GM23248 (cell line): ENCODE measurements at regions not wholly inside any gene's neighbourhood (a gene's known extent, or its start where the extent isn't known, plus 50 kb on each side); places are given as distances from the start of the nearest gene placed in this dataset.

ENCODE experiments used
- DNase-seq: peaks from one replicate; pipeline ENCODE4 v3.0.0-alpha.2; 2015
- H2AFZ ChIP-seq: fragments of 200-600 bp; sonication (generic); 2 replicates; pipeline ENCODE4 v1.6.1; 2016; ENCODE audit warnings: antibody characterized with exemption
- H3F3A ChIP-seq: fragments of 200-600 bp; sonication (generic); 2 replicates; pipeline ENCODE4 v1.6.1; 2016; ENCODE audit warnings: mild to moderate bottlenecking, antibody characterized with exemption, mixed run types; ENCODE audit not compliant: insufficient read depth
- H3K27ac ChIP-seq: fragments of 200-600 bp; sonication (generic); 2 replicates; pipeline ENCODE4 v1.5.1; 2016; ENCODE audit warnings: mild to moderate bottlenecking
- H3K27me3 ChIP-seq: fragments of 200-600 bp; sonication (generic); replicated peaks from 2 replicates; pipeline ENCODE4 v1.6.1; 2016; ENCODE audit warnings: mild to moderate bottlenecking; ENCODE audit not compliant: insufficient read depth
- H3K36me3 ChIP-seq: fragments of 200-600 bp; sonication (generic); 2 replicates; pipeline ENCODE4 v1.6.1; 2016; ENCODE audit warnings: low read depth, mild to moderate bottlenecking
- H3K4me1 ChIP-seq: fragments of 200-600 bp; sonication (generic); 2 replicates; pipeline ENCODE4 v1.6.1; 2016; ENCODE audit warnings: mild to moderate bottlenecking; ENCODE audit not compliant: insufficient read depth
- H3K4me2 ChIP-seq: fragments of 200-600 bp; sonication (generic); one replicate; pipeline ENCODE4 v1.6.1; 2016; ENCODE audit warnings: mild to moderate bottlenecking; ENCODE audit not compliant: unreplicated experiment
- H3K4me3 ChIP-seq: fragments of 200-600 bp; sonication (generic); 2 replicates; pipeline ENCODE4 v1.5.1; 2016; ENCODE audit warnings: mild to moderate bottlenecking
- H3K79me2 ChIP-seq: fragments of 200-600 bp; sonication (generic); 2 replicates; pipeline ENCODE4 v1.6.1; 2016; ENCODE audit warnings: mild to moderate bottlenecking; ENCODE audit not compliant: insufficient read depth
- H3K9ac ChIP-seq: fragments of 200-600 bp; sonication (generic); 2 replicates; pipeline ENCODE4 v1.6.1; 2016; ENCODE audit warnings: mild to moderate bottlenecking
- H3K9me2 ChIP-seq: fragments of 200-600 bp; sonication (generic); 2 replicates; pipeline ENCODE4 v1.6.1; 2016; ENCODE audit warnings: mixed run types, mild to moderate bottlenecking, moderate library complexity; ENCODE audit not compliant: insufficient read depth
- H3K9me3 ChIP-seq: fragments of 200-600 bp; sonication (generic); one replicate; pipeline ENCODE4 v1.6.1; 2017; ENCODE audit warnings: low read depth
- H4K20me1 ChIP-seq: fragments of 200-600 bp; sonication (generic); 2 replicates; pipeline ENCODE4 v1.6.0; 2016; ENCODE audit not compliant: insufficient read depth
- EZH2 ChIP-seq: fragments of 200-600 bp; sonication (generic); IDR thresholded peaks from 2 replicates; pipeline ENCODE4 v1.6.1; 2018; ENCODE audit warnings: antibody characterized with exemption, mild to moderate bottlenecking; ENCODE audit not compliant: insufficient read depth, poor library complexity, severe bottlenecking
- EZH2phosphoT487 ChIP-seq: fragments of 200-600 bp; sonication (generic); IDR thresholded peaks from 2 replicates; pipeline ENCODE4 v1.6.1; 2018; ENCODE audit warnings: antibody characterized with exemption, moderate library complexity, mild to moderate bottlenecking, low read depth; ENCODE audit not compliant: insufficient read depth
- WGBS, 2 experiments: methylation state at CpG; one replicate each; pipeline ENCODE4 v1.1.6; 2015 to 2017; ENCODE audit warnings: low lambda C conversion rate in 2 of 2, low coverage in 1 of 2; ENCODE audit errors: missing lambda C conversion rate in 2 of 2; 5-methylcytosine and 5-hydroxymethylcytosine counted together
- in situ Hi-C: fragments of 300-500 bp; cut with MboI; formaldehyde crosslinking; loops from 2 replicates; pipeline ENCODE4 v1.15.0; 2020

DNA sequence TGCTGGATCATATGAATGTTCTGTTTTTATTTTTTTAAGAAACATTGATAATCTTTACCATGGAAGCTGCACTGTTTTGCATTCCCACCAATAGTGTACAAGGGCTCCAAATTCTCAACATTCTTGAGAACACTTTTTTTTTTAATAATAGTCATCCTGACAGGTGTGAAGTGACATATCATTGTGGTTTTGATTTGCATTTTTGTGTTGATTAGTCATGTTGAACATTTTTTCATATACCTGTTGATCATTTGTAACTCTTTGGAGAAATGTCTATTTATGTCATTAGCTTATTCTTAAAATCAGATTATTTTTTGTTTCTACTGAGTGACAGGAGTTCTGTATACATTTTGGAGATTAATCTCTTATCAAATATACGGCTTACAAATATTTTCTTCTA is 408.5 kb downstream of the GLUD2 start:
- Histone ChIP-seq H3K27ac (no peak overlapping the region), H3K9me3 (no peaks in the 10 kb centered on the region), H4K20me1 (no peaks in the 10 kb centered on the region), H3K27me3 (no peaks in the 10 kb centered on the region), H2AFZ (no peak overlapping the region), H3K9me2 (no peaks in the 10 kb centered on the region), H3K4me1 (no peaks in the 10 kb centered on the region), H3K4me3 (no peak overlapping the region), H3K9ac (no peak overlapping the region), H3K36me3 (no peaks in the 10 kb centered on the region), H3K79me2 (no peaks in the 10 kb centered on the region), H3K4me2 (no peak overlapping the region), H3F3A (no peaks in the 10 kb centered on the region)
- in situ Hi-C loops, result no loop called here
- TF ChIP-seq EZH2phosphoT487 (no peak), EZH2 (no peak)
- WGBS, 2 experiments, result 0 to 19% methylated on average over 1 of the region's 1 CpG
- no peak for DNase-seq

DNA sequence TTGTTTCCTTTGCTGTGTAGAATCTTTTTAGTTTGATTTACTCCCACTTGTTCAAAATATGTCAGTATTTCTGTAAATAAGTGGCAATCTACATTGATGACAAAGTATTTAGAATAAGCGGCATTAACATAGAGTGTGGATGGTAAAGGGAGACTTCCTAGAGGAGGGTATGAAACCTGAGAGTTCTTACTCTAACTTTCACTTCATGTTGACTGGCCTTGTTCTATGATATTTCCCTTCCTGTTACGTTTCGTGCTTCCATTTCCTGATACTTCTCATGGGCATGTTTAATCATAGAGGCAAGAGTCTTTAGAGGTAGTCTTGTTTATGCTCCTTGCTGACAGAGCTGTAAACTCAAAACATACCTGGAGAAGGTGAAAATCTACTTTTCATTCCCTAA is 408.9 kb downstream of the GLUD2 start:
- Histone ChIP-seq H3K27ac (no peak overlapping the region), H3K4me1 (no peaks in the 10 kb centered on the region), H3K9me2 (no peaks in the 10 kb centered on the region), H3K79me2 (no peaks in the 10 kb centered on the region), H3K4me3 (no peak overlapping the region), H2AFZ (no peak overlapping the region), H3K27me3 (no peaks in the 10 kb centered on the region), H3F3A (no peaks in the 10 kb centered on the region), H3K9ac (no peak overlapping the region), H4K20me1 (no peaks in the 10 kb centered on the region), H3K36me3 (no peaks in the 10 kb centered on the region), H3K4me2 (no peak overlapping the region), H3K9me3 (no peaks in the 10 kb centered on the region)
- WGBS, 2 experiments, result 25 to 31% methylated on average over 3 of the region's 3 CpGs
- in situ Hi-C loops, result no loop called here
- TF ChIP-seq EZH2 (no peak), EZH2phosphoT487 (no peak)
- no peak for DNase-seq

DNA sequence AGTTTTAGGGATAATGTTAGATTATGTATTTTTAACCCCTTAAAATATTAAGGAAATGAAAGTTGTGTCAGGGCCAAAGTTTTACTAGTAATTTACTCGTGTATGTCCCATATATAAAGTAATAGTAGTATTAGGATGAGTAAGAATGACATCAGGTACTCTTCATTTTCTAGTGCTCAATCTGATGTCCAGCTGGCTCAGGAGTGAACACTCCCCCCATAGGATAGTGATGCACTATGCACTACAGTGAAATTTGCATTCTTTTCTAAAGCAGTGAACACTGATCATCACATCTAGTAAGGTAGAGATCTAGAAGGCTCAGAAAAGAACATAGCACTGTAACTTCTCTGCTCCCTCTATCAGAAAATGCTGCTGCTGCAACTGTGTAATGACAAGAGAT is 409.7 kb downstream of the GLUD2 start:
- Histone ChIP-seq H3K4me2 (no peak overlapping the region), H3K79me2 (no peaks in the 10 kb centered on the region), H3F3A (no peaks in the 10 kb centered on the region), H3K9ac (no peak overlapping the region), H3K4me1 (no peaks in the 10 kb centered on the region), H3K9me2 (no peaks in the 10 kb centered on the region), H3K4me3 (no peak overlapping the region), H3K9me3 (no peaks in the 10 kb centered on the region), H3K36me3 (no peaks in the 10 kb centered on the region), H4K20me1 (no peaks in the 10 kb centered on the region), H3K27me3 (no peaks in the 10 kb centered on the region), H2AFZ (no peak overlapping the region), H3K27ac (no peak overlapping the region)
- no peak for DNase-seq
- no peak for TF ChIP-seq EZH2
- no peak for TF ChIP-seq EZH2phosphoT487
- in situ Hi-C loops, result no loop called here
- 9 to 22% methylated on average over 1 of the region's 1 CpG for WGBS, 2 experiments

GRCh38 chrX:121479406-121479805 is 432.0 kb downstream of the GLUD2 start:
- H4K20me1 ChIP-seq, result no peaks in the 10 kb centered on the region
- H3K9me3 ChIP-seq, result no peaks in the 10 kb centered on the region
- no peaks in the 10 kb centered on the region for H3K36me3 ChIP-seq
- no peaks in the 10 kb centered on the region for H3K79me2 ChIP-seq
- H3K27ac ChIP-seq, result no peak overlapping the region
- H3K9ac ChIP-seq, result no peak overlapping the region
- no peak overlapping the region for H3K4me2 ChIP-seq
- H3K4me1 ChIP-seq, result no peaks in the 10 kb centered on the region
- H3K9me2 ChIP-seq, result no peaks in the 10 kb centered on the region
- no peaks in the 10 kb centered on the region for H3F3A ChIP-seq
- WGBS, 2 experiments, result 41 to 45% methylated on average over 3 to 4 of the region's 4 CpGs
- in situ Hi-C loops, result no loop called here
- TF ChIP-seq EZH2phosphoT487, result no peak
- TF ChIP-seq EZH2, result no peak
- no peak overlapping the region for H3K4me3 ChIP-seq
- H2AFZ ChIP-seq, result no peak overlapping the region
- peak; percentile 12 for DNase-seq
- no peaks in the 10 kb centered on the region for H3K27me3 ChIP-seq

DNA sequence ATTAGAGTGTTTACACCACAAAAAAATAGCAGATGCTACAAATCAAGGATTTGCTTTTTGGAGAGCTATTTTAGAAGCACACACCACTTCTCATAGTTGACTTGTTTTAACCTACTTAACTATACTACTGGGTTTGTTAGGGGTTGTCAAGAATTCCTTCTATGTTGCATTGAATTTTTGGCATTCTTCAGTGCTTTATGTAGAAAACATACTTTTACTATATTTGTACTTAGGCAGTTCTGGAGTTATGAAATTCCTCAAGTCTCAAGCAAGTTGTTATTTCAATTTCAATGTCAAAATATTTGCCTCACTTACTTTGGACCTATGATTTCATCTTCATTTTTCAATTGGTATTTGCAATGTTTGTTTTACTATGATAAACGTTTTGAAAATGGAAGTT is 449.6 kb downstream of the GLUD2 start:
- no peak overlapping the region for H3K4me2 ChIP-seq
- no peak overlapping the region for H3K9ac ChIP-seq
- H4K20me1 ChIP-seq, result no peaks in the 10 kb centered on the region
- H3K27ac ChIP-seq, result no peak overlapping the region
- H3K36me3 ChIP-seq, result no peaks in the 10 kb centered on the region
- H3K9me3 ChIP-seq, result no peaks in the 10 kb centered on the region
- 0% methylated on average over 1 of the region's 1 CpG for WGBS, 2 experiments
- no peaks in the 10 kb centered on the region for H3K27me3 ChIP-seq
- no peaks in the 10 kb centered on the region for H3K4me1 ChIP-seq
- TF ChIP-seq EZH2phosphoT487 (no peak), EZH2 (no peak)
- no peaks in the 10 kb centered on the region for H3F3A ChIP-seq
- H3K4me3 ChIP-seq, result no peak overlapping the region
- H3K79me2 ChIP-seq, result no peaks in the 10 kb centered on the region
- H2AFZ ChIP-seq, result no peak overlapping the region
- DNase-seq, result no peak
- no peaks in the 10 kb centered on the region for H3K9me2 ChIP-seq
- in situ Hi-C loops, result no loop called here
